ENCODE measurements at regions not wholly inside any gene's neighbourhood (a gene's known extent, or its start where the extent isn't known, plus 50 kb on each side); places are given as distances from the start of the nearest gene placed in this dataset.

GRCh38 chr3:878746-879145 is 214.1 kb upstream of the CNTN6 start:
- H2BK12ac ChIP-seq (ENCODE audit: low read depth, low read length) = no peak overlapping the region
- no peak overlapping the region for H3K9ac ChIP-seq (replicated peaks in 1 of 4; ENCODE audit: extremely low read depth in 1 of 4, low read depth in 3 of 4, low read length in 3 of 4)
- no peak overlapping the region for H4K91ac ChIP-seq (replicated peaks; ENCODE audit: insufficient read length, low read length)
- no peak overlapping the region for H3K4me3 ChIP-seq (ENCODE audit: extremely low read depth in 1 of 4, insufficient read depth in 2 of 4, low read depth in 3 of 4, low read length in 4 of 4)
- no peak overlapping the region for H3K18ac ChIP-seq (ENCODE audit: extremely low read depth, low read length)
- H2BK20ac ChIP-seq (ENCODE audit: low read length) = no peak overlapping the region
- H2BK15ac ChIP-seq (ENCODE audit: low read length) = no peak overlapping the region
- 83% methylated on average over 1 of the region's 1 CpG; no CpG with 5 or more reads in 1 of the 2 experiments for WGBS, 2 experiments (ENCODE audit: extremely low coverage in 1 of 2, insufficient coverage in 1 of 2, insufficient read length in 1 of 2, insufficient replicate concordance in 2 of 2, low coverage in 1 of 2, low lambda C conversion rate in 2 of 2, missing lambda C conversion rate in 1 of 2)
- no peaks in the 10 kb centered on the region for H4K20me1 ChIP-seq (replicated peaks in 1 of 2; ENCODE audit: control insufficient read depth in 1 of 2, insufficient read depth in 2 of 2, low read length in 2 of 2)
- H3K4ac ChIP-seq (replicated peaks; ENCODE audit: insufficient read length, low read depth, low read length) = no peak overlapping the region
- H2AFZ ChIP-seq (ENCODE audit: low read length) = no peak overlapping the region
- no peak overlapping the region for H2BK120ac ChIP-seq (replicated peaks; ENCODE audit: low read depth, low read length)
- CTCF ChIA-PET (ENCODE audit: partially characterized antibody) = interaction anchor here (1.2 kb wide), 1 partner anchor 23 kb away, joined by 4 read pairs; no protein-coding TSS in a partner anchor
- H3K4me2 ChIP-seq (ENCODE audit: insufficient read depth in 1 of 2, low read depth in 2 of 2, low read length in 2 of 2) = no peak overlapping the region
- H3K36me3 ChIP-seq (ENCODE audit: control insufficient read depth in 2 of 4, insufficient read depth in 4 of 4, low read length in 3 of 4) = no peaks in the 10 kb centered on the region
- no peaks in the 10 kb centered on the region for H3K23me2 ChIP-seq (ENCODE audit: low read depth, low read length)
- no peak overlapping the region for H3K14ac ChIP-seq (ENCODE audit: insufficient read length)
- no peak for DNase-seq (ENCODE audit: low read depth in 1 of 2, low spot score in 2 of 2)
- no peak overlapping the region for H2AK5ac ChIP-seq (ENCODE audit: low read depth, low read length)
- H4K8ac ChIP-seq (ENCODE audit: extremely low read depth, insufficient read depth, low read length) = no peak overlapping the region
- no peaks in the 10 kb centered on the region for H3K79me2 ChIP-seq (ENCODE audit: control insufficient read depth in 1 of 2, insufficient read depth in 2 of 2, low read length in 2 of 2)
- no peak for FAIRE-seq
- H3K23ac ChIP-seq (ENCODE audit: insufficient read length) = no peak overlapping the region
- H2BK5ac ChIP-seq (ENCODE audit: low read depth, low read length) = no peak overlapping the region
- POLR2A ChIA-PET (ENCODE audit: partially characterized antibody) = no interaction called here
- no peak overlapping the region for H3K27ac ChIP-seq (ENCODE audit: low read depth, low read length)
- H4K5ac ChIP-seq (ENCODE audit: insufficient read length, low read depth, low read length) = no peak overlapping the region
- no peaks in the 10 kb centered on the region for H3K9me3 ChIP-seq (ENCODE audit: insufficient read depth in 2 of 2, low read depth in 1 of 2, low read length in 1 of 2)
- H3K27me3 ChIP-seq (replicated peaks in 1 of 4; ENCODE audit: control insufficient read depth in 3 of 4, extremely low read depth in 1 of 4, insufficient read depth in 3 of 4, low read length in 3 of 4) = no peaks in the 10 kb centered on the region
- no peak overlapping the region for H3K56ac ChIP-seq (replicated peaks; ENCODE audit: insufficient read length, low read depth, low read length)
- H3K79me1 ChIP-seq (ENCODE audit: low read depth, low read length) = no peaks in the 10 kb centered on the region
- H3K4me1 ChIP-seq (replicated peaks in 1 of 4; ENCODE audit: control insufficient read depth in 3 of 4, insufficient read depth in 4 of 4, low read length in 3 of 4) = no peaks in the 10 kb centered on the region
- TF ChIP-seq NRF1 (IDR thresholded peaks at IDR 0.05; ENCODE audit: low read depth, low read length) = no peak
- no peak for TF ChIP-seq EGR1 (IDR thresholded peaks at IDR 0.05; ENCODE audit: borderline replicate concordance, low read depth, low read length)
- TF ChIP-seq TBP (IDR thresholded peaks at IDR 0.05; ENCODE audit: low read depth, low read length) = no peak

Data from H1 (cell line).